Nephron progenitor cell (in vitro differentiated cells): ENCODE measurements at regions not wholly inside any gene's neighbourhood (a gene's known extent, or its start where the extent isn't known, plus 50 kb on each side); places are given as distances from the start of the nearest gene placed in this dataset.
"Not testable (repeated sequence)": the region's sequence is repeated elsewhere in the genome, so short reads cannot be mapped to it uniquely, and the experiment has no call there.

Source experiments
- DNase-seq: peaks from one replicate; pipeline ENCODE4 v3.0.0; 2021
- H3K27ac Mint-ChIP-seq: 2 replicates; pipeline ENCODE4 v1.8.0; 2021; ENCODE audit warnings: mild to moderate bottlenecking, moderate library complexity, mixed read lengths
- H3K27me3 Mint-ChIP-seq: 2 replicates; pipeline ENCODE4 v1.8.0; 2021; ENCODE audit warnings: mild to moderate bottlenecking, low read depth, mixed read lengths; ENCODE audit not compliant: poor library complexity
- H3K36me3 Mint-ChIP-seq: 2 replicates; pipeline ENCODE4 v1.8.0; 2021; ENCODE audit warnings: low read depth, mixed read lengths
- H3K4me1 Mint-ChIP-seq: 2 replicates; pipeline ENCODE4 v1.8.0; 2021; ENCODE audit warnings: mixed read lengths
- H3K4me3 Mint-ChIP-seq: 2 replicates; pipeline ENCODE4 v1.8.0; 2021; ENCODE audit warnings: mild to moderate bottlenecking, moderate library complexity, mixed read lengths
- H3K9me3 Mint-ChIP-seq: 2 replicates; pipeline ENCODE4 v1.8.0; 2021; ENCODE audit warnings: mild to moderate bottlenecking, moderate library complexity, mixed read lengths
- TF ChIP-seq, protein P1 (sequence below): fragments of 200-600 bp; sonication (generic); IDR thresholded peaks from 2 replicates; pipeline ENCODE4 v1.5.0; 2021; ENCODE audit warnings: antibody characterized with exemption

DNA sequence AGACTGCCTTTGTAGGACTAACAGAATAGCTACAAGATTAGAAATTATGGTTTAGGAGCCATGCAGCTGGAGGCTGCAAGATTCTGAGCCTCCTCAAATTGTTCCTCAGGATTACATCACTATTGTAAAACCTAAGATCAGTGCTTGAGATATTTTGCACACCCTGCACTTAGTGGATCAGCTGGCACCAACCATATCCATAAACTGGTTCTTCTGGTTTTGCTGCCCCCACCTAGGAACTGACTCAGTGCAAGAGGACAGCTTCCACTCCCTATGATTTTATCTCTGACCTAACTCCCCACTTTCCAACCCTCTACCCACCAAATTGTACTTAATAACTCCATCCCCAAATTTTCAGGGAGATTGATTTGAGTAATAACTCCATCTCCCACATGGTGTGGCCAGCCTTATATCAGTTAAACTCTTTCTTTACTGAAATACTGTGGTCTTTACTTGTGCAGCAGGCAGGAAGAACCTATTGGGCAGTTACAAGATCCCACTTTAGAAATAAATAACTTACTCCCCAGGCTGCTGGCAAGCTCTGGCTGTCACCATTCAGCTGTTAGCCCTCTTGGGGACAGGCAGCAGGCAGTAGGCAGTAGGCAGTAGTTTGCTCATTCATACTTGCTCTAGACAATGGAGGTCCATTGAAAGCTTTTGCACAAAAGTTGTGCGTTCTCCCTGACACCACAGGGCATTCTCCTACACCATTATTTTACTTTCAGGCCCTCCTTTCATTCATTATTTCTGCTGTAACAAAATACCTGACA is 119.0 kb downstream of the SLC17A6 start:
- Mint-ChIP-seq H3K4me3 (no peak overlapping the region), H3K36me3 (no peaks in the 10 kb centered on the region), H3K27me3 (peaks cover 3% of the 10 kb centered on the region), H3K9me3 (peaks cover 5% of the 10 kb centered on the region), H3K27ac (peak overlapping the region; percentile 62), H3K4me1 (peaks cover 34% of the 10 kb centered on the region)
- TF ChIP-seq, protein P1, sequence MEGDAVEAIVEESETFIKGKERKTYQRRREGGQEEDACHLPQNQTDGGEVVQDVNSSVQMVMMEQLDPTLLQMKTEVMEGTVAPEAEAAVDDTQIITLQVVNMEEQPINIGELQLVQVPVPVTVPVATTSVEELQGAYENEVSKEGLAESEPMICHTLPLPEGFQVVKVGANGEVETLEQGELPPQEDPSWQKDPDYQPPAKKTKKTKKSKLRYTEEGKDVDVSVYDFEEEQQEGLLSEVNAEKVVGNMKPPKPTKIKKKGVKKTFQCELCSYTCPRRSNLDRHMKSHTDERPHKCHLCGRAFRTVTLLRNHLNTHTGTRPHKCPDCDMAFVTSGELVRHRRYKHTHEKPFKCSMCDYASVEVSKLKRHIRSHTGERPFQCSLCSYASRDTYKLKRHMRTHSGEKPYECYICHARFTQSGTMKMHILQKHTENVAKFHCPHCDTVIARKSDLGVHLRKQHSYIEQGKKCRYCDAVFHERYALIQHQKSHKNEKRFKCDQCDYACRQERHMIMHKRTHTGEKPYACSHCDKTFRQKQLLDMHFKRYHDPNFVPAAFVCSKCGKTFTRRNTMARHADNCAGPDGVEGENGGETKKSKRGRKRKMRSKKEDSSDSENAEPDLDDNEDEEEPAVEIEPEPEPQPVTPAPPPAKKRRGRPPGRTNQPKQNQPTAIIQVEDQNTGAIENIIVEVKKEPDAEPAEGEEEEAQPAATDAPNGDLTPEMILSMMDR: no peak
- no peak for DNase-seq

DNA sequence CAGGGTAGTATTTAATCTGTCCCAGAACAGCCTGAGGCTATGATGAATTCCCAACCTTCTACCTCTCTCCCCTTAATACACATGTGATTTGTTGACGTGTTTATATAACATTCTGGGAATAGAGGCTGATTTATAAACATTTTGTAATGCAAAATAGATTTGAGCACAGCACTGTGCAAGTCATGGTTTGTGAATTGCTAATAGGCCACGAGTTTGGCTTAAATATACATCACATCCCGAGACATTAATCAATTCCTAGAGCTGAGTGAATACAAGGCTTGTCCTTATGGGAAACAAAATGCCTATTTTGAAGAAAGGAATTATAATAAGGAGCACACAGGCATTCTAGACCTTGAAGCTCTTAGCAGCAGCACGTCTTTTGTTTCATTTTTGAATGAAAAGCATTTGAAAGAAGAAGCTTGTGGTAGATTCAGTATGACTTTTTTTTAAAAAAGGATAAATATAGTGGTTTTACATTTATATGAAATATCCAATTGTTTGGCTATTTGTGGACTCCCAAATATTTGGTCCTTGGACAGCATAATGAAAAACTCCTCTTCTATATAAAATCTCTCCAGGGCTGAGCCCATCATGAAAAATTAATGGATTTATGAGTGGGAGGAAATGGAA is 116.4 kb downstream of the SLC17A6 start:
- TF ChIP-seq, protein P1: no peak
- Mint-ChIP-seq H3K27ac (no peak overlapping the region), H3K27me3 (peaks cover 3% of the 10 kb centered on the region), H3K36me3 (no peaks in the 10 kb centered on the region), H3K9me3 (no peaks in the 10 kb centered on the region), H3K4me1 (peaks cover 50% of the 10 kb centered on the region), H3K4me3 (no peak overlapping the region)
- no peak for DNase-seq

DNA sequence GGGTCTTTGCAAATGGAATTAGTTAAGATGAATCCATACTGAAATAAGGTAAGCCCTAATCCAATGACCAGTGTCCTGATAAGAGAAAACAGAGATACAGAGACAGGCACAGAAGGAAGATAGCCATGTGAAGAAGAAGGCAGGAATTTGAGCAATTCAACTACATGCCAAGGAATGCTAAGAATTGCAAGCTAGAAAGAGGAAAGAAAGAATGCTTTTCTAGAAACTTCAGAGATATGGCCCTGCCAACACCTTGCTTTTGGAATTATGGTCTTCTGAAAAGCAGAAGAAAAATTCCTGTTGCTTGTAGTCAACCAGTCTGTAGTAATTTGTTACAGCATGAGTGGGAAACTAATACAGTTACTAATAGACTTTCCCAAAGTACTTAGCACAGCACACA is 111.3 kb downstream of the SLC17A6 start:
- Mint-ChIP-seq H3K36me3 (no peaks in the 10 kb centered on the region), H3K4me3 (no peak overlapping the region), H3K4me1 (peaks cover 16% of the 10 kb centered on the region), H3K27me3 (no peaks in the 10 kb centered on the region), H3K9me3 (peaks cover 4% of the 10 kb centered on the region), H3K27ac (no peak overlapping the region)
- TF ChIP-seq, protein P1: no peak
- no peak for DNase-seq

DNA sequence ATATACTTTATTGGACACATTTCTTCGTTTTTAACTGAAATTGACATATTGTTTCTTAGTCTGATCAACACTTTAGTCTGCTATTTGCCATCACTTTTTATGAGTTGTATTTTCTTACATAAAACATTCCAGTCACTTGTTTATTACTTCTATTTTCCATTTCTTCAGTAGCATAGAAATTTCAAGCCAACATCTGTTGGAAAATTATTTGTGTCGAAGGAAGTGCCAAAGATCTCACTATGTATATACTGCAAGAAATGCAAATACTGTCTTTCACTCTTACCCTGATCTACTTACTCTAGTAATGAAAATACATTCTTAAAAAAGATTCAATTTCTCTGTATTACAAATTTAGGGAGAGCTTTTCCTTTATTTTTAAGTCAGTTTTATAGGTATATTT is 105.9 kb downstream of the SLC17A6 start:
- Mint-ChIP-seq H3K27me3 (peaks cover 2% of the 10 kb centered on the region), H3K27ac (no peak overlapping the region)
- no peak for DNase-seq

DNA sequence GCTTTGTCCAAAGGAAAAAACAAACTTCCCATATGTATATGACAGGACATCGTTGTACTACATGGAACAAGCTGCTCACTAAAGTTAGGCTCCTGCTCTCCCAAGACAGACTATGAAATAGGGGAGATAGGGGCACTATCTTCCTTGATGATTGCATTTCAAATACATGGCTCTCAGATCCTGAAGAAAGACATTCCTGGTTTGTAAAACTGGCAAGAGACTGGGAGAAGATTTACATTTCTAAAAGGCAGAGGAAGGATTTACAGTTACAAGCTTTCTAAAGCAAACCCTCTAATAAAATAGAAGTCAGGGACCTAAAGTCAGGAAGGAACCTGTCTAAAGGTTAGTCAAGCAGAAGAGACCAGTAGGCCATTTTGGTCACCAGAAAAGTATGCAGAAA is 103.7 kb downstream of the SLC17A6 start:
- Mint-ChIP-seq H3K4me3 (no peak overlapping the region), H3K4me1 (peaks cover 9% of the 10 kb centered on the region), H3K9me3 (no peaks in the 10 kb centered on the region), H3K36me3 (no peaks in the 10 kb centered on the region), H3K27me3 (peaks cover 2% of the 10 kb centered on the region), H3K27ac (peak overlapping the region; percentile 6)
- DNase-seq: no peak
- TF ChIP-seq, protein P1: no peak

More for the DNA sequence above, 105.9 kb downstream of the SLC17A6 start:
- Mint-ChIP-seq H3K9me3 (peaks cover 4% of the 10 kb centered on the region), H3K4me1 (peaks cover 9% of the 10 kb centered on the region), H3K36me3 (no peaks in the 10 kb centered on the region), H3K4me3 (no peak overlapping the region)
- TF ChIP-seq, protein P1: no peak

DNA sequence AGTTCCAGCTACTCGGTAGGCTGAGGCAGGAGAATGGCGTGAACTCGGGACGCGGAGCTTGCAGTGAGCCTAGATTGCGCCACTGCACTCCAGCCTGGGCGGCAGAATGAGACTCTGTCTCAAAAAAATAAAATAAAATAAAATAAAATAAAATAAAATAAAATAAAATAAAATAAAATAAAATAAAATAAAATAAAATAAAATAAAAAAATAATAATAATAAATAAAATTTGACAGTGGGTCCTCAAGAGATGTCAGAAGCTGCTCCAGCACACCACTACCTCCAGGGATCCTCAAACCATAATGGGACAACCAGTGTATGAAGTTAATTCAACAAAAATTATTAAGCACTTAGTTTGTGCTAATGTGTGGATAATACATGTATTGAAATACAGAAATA is 97.4 kb downstream of the SLC17A6 start:
- H3K27me3 Mint-ChIP-seq, DNase-seq, H3K27ac Mint-ChIP-seq, H3K4me3 Mint-ChIP-seq, H3K36me3 Mint-ChIP-seq: not testable (repeated sequence)
- peaks cover 17% of the 10 kb centered on the region for H3K4me1 Mint-ChIP-seq
- H3K9me3 Mint-ChIP-seq: peaks cover 26% of the 10 kb centered on the region
